Fibroblast of mammary gland (primary cell): ENCODE measurements at regions not wholly inside any gene's neighbourhood (a gene's known extent, or its start where the extent isn't known, plus 50 kb on each side); places are given as distances from the start of the nearest gene placed in this dataset.

Source experiments
- DNase-seq: peaks from one replicate; pipeline ENCODE4 v3.0.0-alpha.2; 2010; ENCODE audit warnings: low read depth
- H3K4me3 ChIP-seq: 2 replicates; pipeline ENCODE4 v1.5.1; 2011; ENCODE audit warnings: low read depth, mild to moderate bottlenecking, low read length, moderate library complexity; ENCODE audit not compliant: control insufficient read depth
- CTCF ChIP-seq: conservative IDR thresholded peaks from 2 replicates; pipeline ENCODE4 v1.5.1; 2011; ENCODE audit warnings: low read depth, low read length, inconsistent platforms; ENCODE audit not compliant: control insufficient read depth, insufficient read depth

GRCh38 chr18:55840601-55841170, 252.7 kb upstream of the TCF4 start:
- no peak for TF ChIP-seq CTCF
- no peak for DNase-seq
- no peak overlapping the region for H3K4me3 ChIP-seq

- TF ChIP-seq CTCF = no peak
- DNase-seq = peak; percentile 98
- no peak overlapping the region for H3K4me3 ChIP-seq
These were observed 251.4 kb upstream of the TCF4 start for GRCh38 chr18:55839343-55839742.

- no peak overlapping the region for H3K4me3 ChIP-seq
- DNase-seq = peak; percentile 83
- no peak for TF ChIP-seq CTCF
These were observed 250.8 kb upstream of the TCF4 start for GRCh38 chr18:55838841-55839240.

- H3K4me3 ChIP-seq = no peak overlapping the region
- DNase-seq = no peak
- TF ChIP-seq CTCF = no peak
These were observed 250.3 kb upstream of the TCF4 start for GRCh38 chr18:55838319-55838718.

- H3K4me3 ChIP-seq = no peak overlapping the region
- DNase-seq = peak; percentile 99
- no peak for TF ChIP-seq CTCF
These were observed 245.6 kb upstream of the TCF4 start for GRCh38 chr18:55833543-55833942.

GRCh38 chr18:55830544-55830943, 242.6 kb upstream of the TCF4 start:
- peak; percentile 80 for DNase-seq
- no peak overlapping the region for H3K4me3 ChIP-seq
- no peak for TF ChIP-seq CTCF

GRCh38 chr18:55821219-55821618, 233.2 kb upstream of the TCF4 start:
- DNase-seq = peak; percentile 79
- no peak for TF ChIP-seq CTCF
- no peak overlapping the region for H3K4me3 ChIP-seq
